ENCODE measurements at regions not wholly inside any gene's neighbourhood (a gene's known extent, or its start where the extent isn't known, plus 50 kb on each side); places are given as distances from the start of the nearest gene placed in this dataset.

DNA sequence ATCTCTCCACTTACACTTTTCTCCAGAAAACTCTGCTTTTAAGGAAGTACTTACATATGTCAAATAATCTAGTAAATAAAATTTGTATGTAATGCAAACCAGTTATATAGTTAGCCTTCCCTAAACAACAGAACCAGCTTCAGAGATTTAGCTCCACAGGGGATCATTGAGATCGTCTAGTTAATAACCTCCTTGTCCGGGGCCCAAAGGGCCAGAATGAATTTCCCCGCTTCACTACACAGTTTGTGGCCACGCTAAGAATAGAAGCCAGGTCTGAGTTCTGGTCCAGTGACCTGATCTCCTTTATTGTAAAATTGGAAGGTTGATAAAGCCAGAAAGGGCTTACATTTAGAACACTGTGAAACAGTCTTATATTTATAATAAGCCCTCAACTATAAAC is 245.2 kb downstream of the TPBG start:
- dilution Hi-C loops (cut with MboI; ENCODE audit: extremely low pct_ligation_motif_present, low sequenced_read_pairs) = no loop called here
- no peak overlapping the region for H3K4me2 ChIP-seq (ENCODE audit: control insufficient read depth, extremely low read depth, insufficient read depth, low read depth, low read length)
- no peaks in the 10 kb centered on the region for H4K20me1 ChIP-seq (ENCODE audit: control insufficient read depth, extremely low read depth, insufficient read depth, low read length)

DNA sequence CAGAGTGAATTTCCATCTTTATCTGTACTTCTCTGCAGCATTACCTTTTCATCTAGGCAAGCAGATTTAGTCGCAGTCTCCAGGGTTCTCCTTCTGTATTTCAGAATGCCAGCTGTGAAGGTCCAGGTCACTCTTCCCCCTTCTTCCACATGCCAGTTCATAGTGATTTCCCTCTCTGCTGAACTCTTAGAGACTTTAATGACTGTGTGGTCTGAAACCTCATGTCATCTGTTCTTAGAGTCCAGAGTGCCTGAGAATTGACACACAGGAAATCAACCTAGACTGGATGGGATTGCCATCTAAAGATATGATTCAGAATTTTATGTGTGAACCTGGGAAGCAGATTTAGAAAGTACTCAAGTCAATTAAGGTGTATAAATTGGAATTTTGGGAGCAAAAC is 248.1 kb downstream of the TPBG start:
- Histone ChIP-seq H3K79me2 (ENCODE audit: control insufficient read depth, insufficient read depth, low read length) (no peaks in the 10 kb centered on the region), H3K9ac (ENCODE audit: control insufficient read depth, extremely low read depth, insufficient read depth, low read length) (no peak overlapping the region), H2AFZ (ENCODE audit: control insufficient read depth, low read length) (no peak overlapping the region), H3K36me3 (ENCODE audit: control insufficient read depth in 2 of 2, extremely low read depth in 1 of 2, insufficient read depth in 2 of 2, low read length in 2 of 2) (no peaks in the 10 kb centered on the region), H3K4me2 (ENCODE audit: control insufficient read depth, extremely low read depth, insufficient read depth, low read depth, low read length) (no peak overlapping the region), H3K27ac (ENCODE audit: control insufficient read depth, insufficient read depth, low read length) (no peak overlapping the region), H3K27me3 (ENCODE audit: control insufficient read depth, extremely low read depth, insufficient read depth, low read length) (no peaks in the 10 kb centered on the region), H3K4me3 (ENCODE audit: control insufficient read depth in 2 of 3, extremely low read depth in 1 of 3, insufficient read depth in 2 of 3, low read depth in 1 of 3, low read length in 3 of 3) (no peak overlapping the region), H3K9me1 (ENCODE audit: control insufficient read depth, extremely low read depth, insufficient read depth, low read length) (no peaks in the 10 kb centered on the region), H4K20me1 (ENCODE audit: control insufficient read depth, extremely low read depth, insufficient read depth, low read length) (no peaks in the 10 kb centered on the region), H3K9me3 (ENCODE audit: control insufficient read depth, low read depth, low read length) (no peaks in the 10 kb centered on the region), H3K4me1 (ENCODE audit: control insufficient read depth, extremely low read depth, insufficient read depth, low read length) (no peaks in the 10 kb centered on the region)
- FAIRE-seq (no peak), DNase-seq (ENCODE audit: low read depth, low spot score) (no peak)
- dilution Hi-C loops (cut with MboI; ENCODE audit: extremely low pct_ligation_motif_present, low sequenced_read_pairs) = no loop called here
- no peak for TF ChIP-seq EZH2 (IDR thresholded peaks at IDR 0.05; ENCODE audit: low read length)
- TF ChIP-seq, protein P1, sequence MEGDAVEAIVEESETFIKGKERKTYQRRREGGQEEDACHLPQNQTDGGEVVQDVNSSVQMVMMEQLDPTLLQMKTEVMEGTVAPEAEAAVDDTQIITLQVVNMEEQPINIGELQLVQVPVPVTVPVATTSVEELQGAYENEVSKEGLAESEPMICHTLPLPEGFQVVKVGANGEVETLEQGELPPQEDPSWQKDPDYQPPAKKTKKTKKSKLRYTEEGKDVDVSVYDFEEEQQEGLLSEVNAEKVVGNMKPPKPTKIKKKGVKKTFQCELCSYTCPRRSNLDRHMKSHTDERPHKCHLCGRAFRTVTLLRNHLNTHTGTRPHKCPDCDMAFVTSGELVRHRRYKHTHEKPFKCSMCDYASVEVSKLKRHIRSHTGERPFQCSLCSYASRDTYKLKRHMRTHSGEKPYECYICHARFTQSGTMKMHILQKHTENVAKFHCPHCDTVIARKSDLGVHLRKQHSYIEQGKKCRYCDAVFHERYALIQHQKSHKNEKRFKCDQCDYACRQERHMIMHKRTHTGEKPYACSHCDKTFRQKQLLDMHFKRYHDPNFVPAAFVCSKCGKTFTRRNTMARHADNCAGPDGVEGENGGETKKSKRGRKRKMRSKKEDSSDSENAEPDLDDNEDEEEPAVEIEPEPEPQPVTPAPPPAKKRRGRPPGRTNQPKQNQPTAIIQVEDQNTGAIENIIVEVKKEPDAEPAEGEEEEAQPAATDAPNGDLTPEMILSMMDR (optimal IDR thresholded peaks at IDR 0.05 in 1 of 3, IDR thresholded peaks at IDR 0.05 in 1 of 3, conservative IDR thresholded peaks at IDR 0.05 in 1 of 3; ENCODE audit: extremely low read depth in 1 of 3, insufficient read depth in 2 of 3, low read length in 3 of 3) = no peak

More for the DNA sequence above, 245.2 kb downstream of the TPBG start:
- no peak overlapping the region for H2AFZ ChIP-seq (ENCODE audit: control insufficient read depth, low read length)
- no peaks in the 10 kb centered on the region for H3K79me2 ChIP-seq (ENCODE audit: control insufficient read depth, insufficient read depth, low read length)
- no peak overlapping the region for H3K4me3 ChIP-seq (ENCODE audit: control insufficient read depth in 2 of 3, extremely low read depth in 1 of 3, insufficient read depth in 2 of 3, low read depth in 1 of 3, low read length in 3 of 3)
- FAIRE-seq (no peak), DNase-seq (ENCODE audit: low read depth, low spot score) (no peak)
- no peaks in the 10 kb centered on the region for H3K9me3 ChIP-seq (ENCODE audit: control insufficient read depth, low read depth, low read length)
- H3K9ac ChIP-seq (ENCODE audit: control insufficient read depth, extremely low read depth, insufficient read depth, low read length) = no peak overlapping the region
- no peaks in the 10 kb centered on the region for H3K36me3 ChIP-seq (ENCODE audit: control insufficient read depth in 2 of 2, extremely low read depth in 1 of 2, insufficient read depth in 2 of 2, low read length in 2 of 2)
- no peak overlapping the region for H3K27ac ChIP-seq (ENCODE audit: control insufficient read depth, insufficient read depth, low read length)
- no peaks in the 10 kb centered on the region for H3K27me3 ChIP-seq (ENCODE audit: control insufficient read depth, extremely low read depth, insufficient read depth, low read length)
- H3K4me1 ChIP-seq (ENCODE audit: control insufficient read depth, extremely low read depth, insufficient read depth, low read length) = no peaks in the 10 kb centered on the region
- H3K9me1 ChIP-seq (ENCODE audit: control insufficient read depth, extremely low read depth, insufficient read depth, low read length) = no peaks in the 10 kb centered on the region
- TF ChIP-seq EZH2 (IDR thresholded peaks at IDR 0.05; ENCODE audit: low read length) = no peak
- TF ChIP-seq, protein P1 (optimal IDR thresholded peaks at IDR 0.05 in 1 of 3, IDR thresholded peaks at IDR 0.05 in 1 of 3, conservative IDR thresholded peaks at IDR 0.05 in 1 of 3; ENCODE audit: extremely low read depth in 1 of 3, insufficient read depth in 2 of 3, low read length in 3 of 3) = no peak

All from keratinocyte (primary cell).